H1 (cell line): ENCODE measurements at regions not wholly inside any gene's neighbourhood (a gene's known extent, or its start where the extent isn't known, plus 50 kb on each side); places are given as distances from the start of the nearest gene placed in this dataset.

Source experiments
- HDAC2 ChIP-seq, 2 experiments: fragments of 300-600 bp in 1 of 2; sonication (generic) in 1 of 2; IDR thresholded peaks; 2 replicates each; pipeline ENCODE4 v1.6.1; 2011 to 2012; ENCODE audit warnings: low read depth in 2 of 2, low read length in 2 of 2, mild to moderate bottlenecking in 2 of 2, moderate library complexity in 2 of 2, borderline replicate concordance in 1 of 2, inconsistent platforms in 1 of 2
- POLR2AphosphoS5 ChIP-seq: IDR thresholded peaks from 2 replicates; pipeline ENCODE4 v1.6.1; 2011; ENCODE audit warnings: low read depth, low read length
- SP4 ChIP-seq: IDR thresholded peaks from 2 replicates; pipeline ENCODE4 v1.6.1; 2012; ENCODE audit warnings: low read length, inconsistent platforms
- TAF1 ChIP-seq: IDR thresholded peaks from 2 replicates; pipeline ENCODE4 v1.6.1; 2011; ENCODE audit warnings: mild to moderate bottlenecking, low read depth, low read length
- TEAD4 ChIP-seq: IDR thresholded peaks from 2 replicates; pipeline ENCODE4 v1.6.1; 2012; ENCODE audit warnings: low read depth, low read length, inconsistent platforms, mixed read lengths

DNA sequence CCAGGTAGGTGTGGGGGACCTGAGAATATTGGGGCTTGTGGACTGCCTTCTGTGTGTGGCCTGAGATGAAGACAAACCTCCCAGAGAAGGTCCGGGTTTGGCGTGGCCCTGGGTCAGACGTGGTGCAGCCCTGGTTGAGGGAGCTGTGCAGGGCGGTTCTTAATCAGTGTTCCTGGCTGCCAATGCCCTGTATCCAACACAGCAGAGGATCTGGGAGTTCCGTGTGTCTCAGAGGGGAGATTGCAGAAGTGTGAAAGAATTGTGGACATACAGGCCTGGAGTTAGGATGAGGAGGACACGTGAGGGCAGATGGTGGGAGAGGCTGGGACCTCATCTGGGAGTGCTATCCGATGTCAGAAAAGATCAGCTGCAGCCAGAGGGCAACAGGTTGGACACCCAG is 102.0 kb upstream of the NECTIN1 start:
- TF ChIP-seq TEAD4 (no peak), POLR2AphosphoS5 (no peak), TAF1 (no peak), HDAC2 (IDR thresholded peaks at IDR 0.05; ENCODE audit: borderline replicate concordance in 1 of 2, low read depth in 2 of 2, low read length in 2 of 2) (no peak), SP4 (no peak)
